ENCODE measurements at regions not wholly inside any gene's neighbourhood (a gene's known extent, or its start where the extent isn't known, plus 50 kb on each side); places are given as distances from the start of the nearest gene placed in this dataset.

- H3K36me3 ChIP-seq: no peaks in the 10 kb centered on the region
- H3K4me1 ChIP-seq: peaks cover 0 to 9% (median 0%) of the 10 kb centered on the region in 4 donors
- peaks cover 0 to 51% (median 8%) of the 10 kb centered on the region in 4 donors for H3K27me3 ChIP-seq
- H3K4me3 ChIP-seq: peak overlapping the region in 1 of 4 donors; percentile 35
- TF ChIP-seq POLR2AphosphoS5 (IDR thresholded peaks at IDR 0.05): no peak
- no peak for TF ChIP-seq EP300 (IDR thresholded peaks at IDR 0.05)
- intact Hi-C loops (cut with DNase I): no loop called here
- H3K27ac ChIP-seq (replicated peaks in 1 of 4): no peak overlapping the region
- H3K9me3 ChIP-seq: no peaks in the 10 kb centered on the region
- WGBS: 6% methylated on average over 6 of the region's 20 CpGs
- no peak for DNase-seq (ENCODE audit: extremely low spot score)
These were observed 272.1 kb downstream of the FAM72C start for GRCh38 chr1:143699731-143700130.

- no peaks in the 10 kb centered on the region for H3K36me3 ChIP-seq
- no peak overlapping the region for H3K27ac ChIP-seq (replicated peaks in 1 of 4)
- H3K4me3 ChIP-seq: peak overlapping the region in 1 of 4 donors; percentile 35
- DNase-seq (ENCODE audit: extremely low spot score): no peak
- WGBS: 6% methylated on average over 5 of the region's 17 CpGs
- peaks cover 0 to 54% (median 8%) of the 10 kb centered on the region in 4 donors for H3K27me3 ChIP-seq
- intact Hi-C loops (cut with DNase I): no loop called here
- peaks cover 0 to 9% (median 0%) of the 10 kb centered on the region in 4 donors for H3K4me1 ChIP-seq
- TF ChIP-seq EP300 (IDR thresholded peaks at IDR 0.05) (no peak), POLR2A (IDR thresholded peaks at IDR 0.05; ENCODE audit: low read depth) (no peak), POLR2AphosphoS5 (IDR thresholded peaks at IDR 0.05) (no peak)
- TF ChIP-seq, protein P1, sequence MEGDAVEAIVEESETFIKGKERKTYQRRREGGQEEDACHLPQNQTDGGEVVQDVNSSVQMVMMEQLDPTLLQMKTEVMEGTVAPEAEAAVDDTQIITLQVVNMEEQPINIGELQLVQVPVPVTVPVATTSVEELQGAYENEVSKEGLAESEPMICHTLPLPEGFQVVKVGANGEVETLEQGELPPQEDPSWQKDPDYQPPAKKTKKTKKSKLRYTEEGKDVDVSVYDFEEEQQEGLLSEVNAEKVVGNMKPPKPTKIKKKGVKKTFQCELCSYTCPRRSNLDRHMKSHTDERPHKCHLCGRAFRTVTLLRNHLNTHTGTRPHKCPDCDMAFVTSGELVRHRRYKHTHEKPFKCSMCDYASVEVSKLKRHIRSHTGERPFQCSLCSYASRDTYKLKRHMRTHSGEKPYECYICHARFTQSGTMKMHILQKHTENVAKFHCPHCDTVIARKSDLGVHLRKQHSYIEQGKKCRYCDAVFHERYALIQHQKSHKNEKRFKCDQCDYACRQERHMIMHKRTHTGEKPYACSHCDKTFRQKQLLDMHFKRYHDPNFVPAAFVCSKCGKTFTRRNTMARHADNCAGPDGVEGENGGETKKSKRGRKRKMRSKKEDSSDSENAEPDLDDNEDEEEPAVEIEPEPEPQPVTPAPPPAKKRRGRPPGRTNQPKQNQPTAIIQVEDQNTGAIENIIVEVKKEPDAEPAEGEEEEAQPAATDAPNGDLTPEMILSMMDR (IDR thresholded peaks at IDR 0.05): no peak
- H3K9me3 ChIP-seq: no peaks in the 10 kb centered on the region
These were observed 272.7 kb downstream of the FAM72C start for GRCh38 chr1:143699115-143699514.

GRCh38 chr1:143698016-143698415 is 273.8 kb downstream of the FAM72C start:
- TF ChIP-seq, protein P1 (IDR thresholded peaks at IDR 0.05): peak in 1 of 3 experiments; percentile 40
- TF ChIP-seq EP300 (IDR thresholded peaks at IDR 0.05): no peak
- no peak overlapping the region for H3K27ac ChIP-seq (replicated peaks in 1 of 4)
- H3K36me3 ChIP-seq: no peaks in the 10 kb centered on the region
- H3K9me3 ChIP-seq: no peaks in the 10 kb centered on the region
- WGBS: 20% methylated on average over 5 of the region's 21 CpGs
- H3K27me3 ChIP-seq: peaks cover 0 to 49% (median 9%) of the 10 kb centered on the region in 4 donors
- DNase-seq (ENCODE audit: extremely low spot score): no peak
- no peak overlapping the region for H3K4me3 ChIP-seq
- intact Hi-C loops (cut with DNase I): no loop called here
- H3K4me1 ChIP-seq: peaks cover 0 to 9% (median 0%) of the 10 kb centered on the region in 4 donors

DNA sequence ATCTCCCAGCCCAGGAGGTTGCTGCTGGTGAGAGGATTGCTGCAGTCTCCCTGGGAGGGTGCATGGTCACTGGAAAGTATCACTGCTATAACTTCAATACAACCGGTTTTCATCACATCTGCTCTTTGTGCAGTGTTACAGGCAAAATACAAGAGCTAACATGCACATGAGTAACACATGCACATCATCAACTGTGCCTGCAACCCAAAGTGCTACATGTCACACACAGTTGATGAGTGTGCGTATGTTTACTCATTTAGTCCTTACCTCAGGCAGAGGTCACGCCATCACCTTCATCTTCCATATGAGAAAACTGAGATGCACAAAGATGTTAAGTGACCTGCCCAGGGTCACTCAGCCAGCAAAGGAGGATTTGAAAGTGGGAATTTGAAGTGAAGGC is 277.7 kb downstream of the FAM72C start:
- TF ChIP-seq POLR2AphosphoS5 (IDR thresholded peaks at IDR 0.05): no peak
- Histone ChIP-seq H3K27me3 (peaks cover 0 to 41% (median 20%) of the 10 kb centered on the region in 4 donors), H3K9me3 (no peaks in the 10 kb centered on the region), H3K4me3 (no peak overlapping the region), H3K36me3 (no peaks in the 10 kb centered on the region), H3K4me1 (peaks cover 0 to under 1% (median 0%) of the 10 kb centered on the region in 4 donors), H3K27ac (replicated peaks in 1 of 4) (no peak overlapping the region)
- no peak for DNase-seq (ENCODE audit: extremely low spot score)
- intact Hi-C loops (cut with DNase I): no loop called here
- WGBS: no CpG with 5 or more reads among the region's 3 CpGs

DNA sequence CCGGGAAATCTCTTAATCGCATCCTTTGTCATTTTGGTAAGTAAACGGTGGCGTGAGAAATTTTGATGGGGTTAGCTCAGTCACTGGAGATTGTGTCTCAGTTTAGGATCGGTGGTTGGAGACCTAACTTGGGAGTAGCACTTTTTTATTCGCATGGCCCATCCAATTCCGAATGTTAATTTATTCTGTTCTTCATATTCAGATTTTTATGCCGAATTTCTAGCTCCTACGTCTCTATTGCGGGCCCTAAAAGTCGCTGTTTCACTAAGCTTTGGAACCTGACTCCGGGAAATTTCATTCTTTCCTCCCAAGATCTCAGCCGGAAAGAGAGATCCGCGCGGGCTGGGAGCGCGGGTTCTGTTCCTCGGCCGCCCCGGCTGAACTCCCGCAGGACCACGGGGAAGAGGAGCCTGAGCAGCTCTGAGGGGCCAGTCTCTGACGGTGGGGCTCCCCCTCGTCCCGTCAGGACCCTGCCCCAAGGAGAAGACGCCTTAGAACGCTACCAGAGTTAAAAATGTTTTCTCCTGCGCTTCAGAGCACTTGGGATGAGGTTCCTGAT is 279.7 kb downstream of the FAM72C start:
- no peaks in the 10 kb centered on the region for H3K9me3 ChIP-seq
- peaks cover 0 to 24% (median 11%) of the 10 kb centered on the region in 4 donors for H3K27me3 ChIP-seq
- H3K27ac ChIP-seq (replicated peaks in 1 of 4): no peak overlapping the region
- no peak overlapping the region for H3K4me3 ChIP-seq
- intact Hi-C loops (cut with DNase I): no loop called here
- no peaks in the 10 kb centered on the region for H3K4me1 ChIP-seq
- WGBS: 9% methylated on average over 26 of the region's 29 CpGs
- TF ChIP-seq EP300 (IDR thresholded peaks at IDR 0.05) (no peak), POLR2A (IDR thresholded peaks at IDR 0.05; ENCODE audit: low read depth) (no peak), POLR2AphosphoS5 (IDR thresholded peaks at IDR 0.05) (no peak)
- TF ChIP-seq, protein P1 (IDR thresholded peaks at IDR 0.05): no peak
- H3K36me3 ChIP-seq: no peaks in the 10 kb centered on the region
- no peak for DNase-seq (ENCODE audit: extremely low spot score)

DNA sequence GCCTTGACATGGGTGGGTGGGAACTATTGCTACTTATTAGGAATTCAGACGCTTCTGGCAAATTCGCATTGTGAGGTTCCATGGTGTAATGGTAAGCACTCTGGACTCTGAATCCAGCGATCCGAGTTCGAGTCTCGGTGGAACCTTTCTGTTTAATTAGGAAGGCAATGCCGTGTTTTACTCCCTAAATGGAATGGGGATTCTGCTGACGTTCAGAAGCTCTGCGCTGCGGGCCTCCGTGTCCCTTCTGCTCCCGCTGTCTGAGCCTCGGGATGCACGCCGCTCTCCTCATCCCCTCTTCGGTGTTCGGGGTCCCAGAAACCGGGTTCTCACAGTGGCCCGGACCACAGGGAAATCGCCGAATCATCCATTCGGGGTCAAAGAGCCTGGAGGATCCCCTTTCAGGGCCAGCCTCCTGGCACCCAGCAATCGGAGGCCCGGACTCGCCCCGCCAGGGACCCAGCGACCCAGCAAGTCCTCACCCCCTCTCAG is 280.3 kb downstream of the FAM72C start:
- H3K4me1 ChIP-seq: no peaks in the 10 kb centered on the region
- intact Hi-C loops (cut with DNase I): no loop called here
- no peaks in the 10 kb centered on the region for H3K9me3 ChIP-seq
- peaks cover 0 to 24% (median 8%) of the 10 kb centered on the region in 4 donors for H3K27me3 ChIP-seq
- TF ChIP-seq EP300 (IDR thresholded peaks at IDR 0.05): no peak
- TF ChIP-seq, protein P1 (IDR thresholded peaks at IDR 0.05): no peak
- TF ChIP-seq POLR2AphosphoS5 (IDR thresholded peaks at IDR 0.05): no peak
- TF ChIP-seq POLR2A (IDR thresholded peaks at IDR 0.05; ENCODE audit: low read depth): no peak
- WGBS: 0% methylated on average over 6 of the region's 27 CpGs
- no peak for DNase-seq (ENCODE audit: extremely low spot score)
- no peak overlapping the region for H3K27ac ChIP-seq (replicated peaks in 1 of 4)
- H3K4me3 ChIP-seq: no peak overlapping the region
- H3K36me3 ChIP-seq: no peaks in the 10 kb centered on the region
